ENCODE measurements at regions not wholly inside any gene's neighbourhood (a gene's known extent, or its start where the extent isn't known, plus 50 kb on each side); places are given as distances from the start of the nearest gene placed in this dataset.

GRCh38 chr18:39604836-39605235 is 2039.2 kb upstream of the CELF4 start:
- TF ChIP-seq REST (IDR thresholded peaks at IDR 0.05; ENCODE audit: insufficient read depth in 1 of 2, low read depth in 2 of 2, low read length in 2 of 2), result no peak
- no peak for TF ChIP-seq SIN3A (IDR thresholded peaks at IDR 0.05; ENCODE audit: borderline replicate concordance, insufficient read depth, low read length)
- TF ChIP-seq POLR2AphosphoS5 (IDR thresholded peaks at IDR 0.05; ENCODE audit: low read depth, low read length), result no peak
- no peak for TF ChIP-seq FOXP2 (optimal IDR thresholded peaks at IDR 0.05; ENCODE audit: borderline replicate concordance, extremely low read depth, extremely low read length, insufficient read depth)
- no peak for TF ChIP-seq TAF1 (IDR thresholded peaks at IDR 0.05; ENCODE audit: borderline replicate concordance, insufficient read depth, low read length)

GRCh38 chr18:39602131-39602530 is 2036.5 kb upstream of the CELF4 start:
- TF ChIP-seq FOXP2 (optimal IDR thresholded peaks at IDR 0.05; ENCODE audit: borderline replicate concordance, extremely low read depth, extremely low read length, insufficient read depth) (no peak), TAF1 (IDR thresholded peaks at IDR 0.05; ENCODE audit: borderline replicate concordance, insufficient read depth, low read length) (no peak), POLR2AphosphoS5 (IDR thresholded peaks at IDR 0.05; ENCODE audit: low read depth, low read length) (no peak), SIN3A (IDR thresholded peaks at IDR 0.05; ENCODE audit: borderline replicate concordance, insufficient read depth, low read length) (no peak)

- TF ChIP-seq POLR2AphosphoS5 (IDR thresholded peaks at IDR 0.05; ENCODE audit: low read depth, low read length), result no peak
- TF ChIP-seq REST (IDR thresholded peaks at IDR 0.05; ENCODE audit: insufficient read depth in 1 of 2, low read depth in 2 of 2, low read length in 2 of 2), result no peak
- TF ChIP-seq SIN3A (IDR thresholded peaks at IDR 0.05; ENCODE audit: borderline replicate concordance, insufficient read depth, low read length), result no peak
- no peak for TF ChIP-seq TAF1 (IDR thresholded peaks at IDR 0.05; ENCODE audit: borderline replicate concordance, insufficient read depth, low read length)
- TF ChIP-seq FOXP2 (optimal IDR thresholded peaks at IDR 0.05; ENCODE audit: borderline replicate concordance, extremely low read depth, extremely low read length, insufficient read depth), result no peak
Observed at GRCh38 chr18:39600894-39601293, 2035.3 kb upstream of the CELF4 start.

- TF ChIP-seq POLR2AphosphoS5 (IDR thresholded peaks at IDR 0.05; ENCODE audit: low read depth, low read length), result no peak
- no peak for TF ChIP-seq FOXP2 (optimal IDR thresholded peaks at IDR 0.05; ENCODE audit: borderline replicate concordance, extremely low read depth, extremely low read length, insufficient read depth)
- no peak for TF ChIP-seq REST (IDR thresholded peaks at IDR 0.05; ENCODE audit: insufficient read depth in 1 of 2, low read depth in 2 of 2, low read length in 2 of 2)
- TF ChIP-seq TAF1 (IDR thresholded peaks at IDR 0.05; ENCODE audit: borderline replicate concordance, insufficient read depth, low read length), result no peak
- TF ChIP-seq SIN3A (IDR thresholded peaks at IDR 0.05; ENCODE audit: borderline replicate concordance, insufficient read depth, low read length), result no peak
Observed at GRCh38 chr18:39599251-39599650, 2033.7 kb upstream of the CELF4 start.

- TF ChIP-seq FOXP2 (optimal IDR thresholded peaks at IDR 0.05; ENCODE audit: borderline replicate concordance, extremely low read depth, extremely low read length, insufficient read depth) (no peak), SIN3A (IDR thresholded peaks at IDR 0.05; ENCODE audit: borderline replicate concordance, insufficient read depth, low read length) (no peak), POLR2AphosphoS5 (IDR thresholded peaks at IDR 0.05; ENCODE audit: low read depth, low read length) (no peak), TAF1 (IDR thresholded peaks at IDR 0.05; ENCODE audit: borderline replicate concordance, insufficient read depth, low read length) (no peak), REST (IDR thresholded peaks at IDR 0.05; ENCODE audit: insufficient read depth in 1 of 2, low read depth in 2 of 2, low read length in 2 of 2) (no peak)
Observed at GRCh38 chr18:39596891-39597290, 2031.3 kb upstream of the CELF4 start.

Data from PFSK-1 (cell line).